HepG2 (cell line): ENCODE measurements at regions not wholly inside any gene's neighbourhood (a gene's known extent, or its start where the extent isn't known, plus 50 kb on each side); places are given as distances from the start of the nearest gene placed in this dataset.

Experiments
- ATAC-seq: fragments of 200-7000 bp; cut with Tn5 transposase; 3 replicates; pipeline ENCODE4 v1.9.1; 2020; ENCODE audit warnings: mild to moderate bottlenecking, moderate library complexity
- BruUV-seq: library from RNA; stranded (reverse); fragments of 400-500 nt; replicated peaks from 2 replicates; lab custom pipeline; 2021; lab: Mats Ljungman, UMichigan
- CTCF ChIA-PET: fragments of 300-600 bp; formaldehyde crosslinking; extraction: SDS; loops from one replicate; lab custom pipeline; 2021; ENCODE audit warnings: low total read pairs, inconsistent platforms, low intra/inter-chr PET ratio; lab: Yijun Ruan, JAX
- POLR2A ChIA-PET: fragments of 350-600 bp; sonication (Branson Sonifier 250); formaldehyde crosslinking; loops from one replicate; lab custom pipeline; 2020; ENCODE audit warnings: antibody characterized with exemption, inconsistent platforms; lab: Yijun Ruan, JAX
- DNase-seq: peaks from one replicate; pipeline ENCODE4 v3.0.0-alpha.2; 2015; ENCODE audit warnings: low spot score
- FAIRE-seq: peaks from 3 replicates; lab custom pipeline; 2011; peaks lifted over from hg19 to GRCh38; lab: Jason Lieb, UNC
- H2AFZ ChIP-seq: one replicate; pipeline ENCODE4 v1.6.1; 2011; ENCODE audit warnings: low read length, inconsistent platforms
- H3K27ac ChIP-seq: fragments of 300-600 bp; 3 replicates; pipeline ENCODE4 v1.8.0; 2011; ENCODE audit warnings: mixed run types, mild to moderate bottlenecking, mixed read lengths, low read length, inconsistent platforms; ENCODE audit not compliant: insufficient read depth; ENCODE audit errors: extremely low read length
- H3K27me3 ChIP-seq, 2 experiments: fragments of 200-600 bp in 1 of 2; 2 replicates in 1 of 2; 3 replicates in 1 of 2; pipeline versions ENCODE4 v1.6.0 to v1.8.0; 2011; ENCODE audit warnings: low read length in 2 of 2, mild to moderate bottlenecking in 2 of 2, moderate library complexity in 2 of 2, inconsistent platforms in 1 of 2; ENCODE audit not compliant: insufficient read depth in 2 of 2, control insufficient read depth in 1 of 2
- H3K36me3 ChIP-seq, 2 experiments: fragments of 200-600 bp in 1 of 2; replicated peaks in 1 of 2; 2 replicates in 1 of 2; 3 replicates in 1 of 2; pipeline versions ENCODE4 v1.5.1 to v1.8.0; 2011; ENCODE audit warnings: low read length in 2 of 2, inconsistent platforms in 1 of 2; ENCODE audit not compliant: insufficient read depth in 2 of 2, control insufficient read depth in 1 of 2
- H3K4me1 ChIP-seq: 2 replicates; pipeline ENCODE4 v1.5.1; 2012; ENCODE audit warnings: low read length, inconsistent platforms; ENCODE audit not compliant: insufficient read depth
- H3K4me2 ChIP-seq: 2 replicates; pipeline ENCODE4 v1.6.0; 2011; ENCODE audit warnings: low read depth, low read length, inconsistent platforms
- H3K4me3 ChIP-seq, 3 experiments: fragments of 200-600 bp in 1 of 3; sonication (generic), shearing (Covaris generic) in 1 of 3; replicated peaks in 1 of 3; 2 replicates each; pipeline ENCODE4 v1.5.1; 2011 to 2016; ENCODE audit warnings: low read length in 3 of 3, inconsistent platforms in 2 of 3, low read depth in 2 of 3, mild to moderate bottlenecking in 2 of 3, control low read depth in 1 of 3, mixed read lengths in 1 of 3; ENCODE audit not compliant: insufficient read depth in 1 of 3
- H3K79me2 ChIP-seq: one replicate; pipeline ENCODE4 v1.6.1; 2011; ENCODE audit warnings: low read length, inconsistent platforms; ENCODE audit not compliant: insufficient read depth
- H3K9ac ChIP-seq: 2 replicates; pipeline ENCODE4 v1.6.0; 2011; ENCODE audit warnings: mild to moderate bottlenecking, low read depth, low read length, inconsistent platforms; ENCODE audit not compliant: insufficient read depth
- H3K9me3 ChIP-seq: 2 replicates; pipeline ENCODE4 v1.5.1; 2012; ENCODE audit warnings: mild to moderate bottlenecking, low read length
- H4K20me1 ChIP-seq: 2 replicates; pipeline ENCODE4 v1.6.0; 2011; ENCODE audit warnings: inconsistent platforms, mild to moderate bottlenecking, low read length, moderate library complexity; ENCODE audit not compliant: insufficient read depth
- KAT8 ChIP-seq: IDR thresholded peaks from 2 replicates; pipeline ENCODE4 v1.6.1; 2016; ENCODE audit warnings: missing genetic modification reagents, missing compliant biosample characterization
- KLF16 ChIP-seq, 2 experiments: sonication (generic) in 1 of 2; formaldehyde crosslinking in 1 of 2; IDR thresholded peaks; 2 replicates each; pipeline versions ENCODE4 v1.6.1 to v1.8.0; 2016 to 2023; ENCODE audit warnings: missing genetic modification reagents in 2 of 2, missing compliant biosample characterization in 1 of 2
- MED1 ChIP-seq: sonication (generic); formaldehyde crosslinking; IDR thresholded peaks from 2 replicates; pipeline ENCODE4 v1.4.0; 2020; ENCODE audit warnings: missing genetic modification reagents
- PCBP1 ChIP-seq: fragments of 200-400 bp; formaldehyde crosslinking; IDR thresholded peaks from 2 replicates; pipeline ENCODE4 v1.6.1; 2017; ENCODE audit warnings: mild to moderate bottlenecking, low read depth, low read length, borderline replicate concordance
- POGK ChIP-seq: sonication (generic); formaldehyde crosslinking; conservative IDR thresholded peaks from 2 replicates; pipeline ENCODE4 v1.8.0; 2022; ENCODE audit warnings: mild to moderate bottlenecking, moderate library complexity, missing genetic modification reagents
- SCMH1 ChIP-seq: sonication (generic); formaldehyde crosslinking; IDR thresholded peaks from 2 replicates; pipeline ENCODE4 v1.9.0; 2021; ENCODE audit warnings: missing genetic modification reagents, mild to moderate bottlenecking, borderline replicate concordance
- ZMYM3 ChIP-seq: sonication (generic); formaldehyde crosslinking; IDR thresholded peaks from 2 replicates; pipeline ENCODE4 v1.5.1; 2020; ENCODE audit warnings: mild to moderate bottlenecking, missing genetic modification reagents
- ZNF235 ChIP-seq: sonication (generic); formaldehyde crosslinking; IDR thresholded peaks from 2 replicates; pipeline ENCODE4 v1.8.1; 2023; ENCODE audit warnings: mild to moderate bottlenecking, missing genetic modification reagents, borderline replicate concordance
- ZNF275 ChIP-seq: sonication (generic); formaldehyde crosslinking; IDR thresholded peaks from 2 replicates; pipeline ENCODE4 v1.8.0; 2022; ENCODE audit warnings: missing genetic modification reagents, mild to moderate bottlenecking, inconsistent platforms, borderline replicate concordance
- ZNF672 ChIP-seq: sonication (generic); formaldehyde crosslinking; IDR thresholded peaks from 2 replicates; pipeline ENCODE4 v1.8.1; 2022; ENCODE audit warnings: missing genetic modification reagents
- ZNF782 ChIP-seq: sonication (generic); formaldehyde crosslinking; IDR thresholded peaks from 2 replicates; pipeline ENCODE4 v1.4.0; 2020; ENCODE audit warnings: missing genetic modification reagents, mild to moderate bottlenecking, borderline replicate concordance
- ZNF792 ChIP-seq: IDR thresholded peaks from 2 replicates; pipeline ENCODE4 v1.6.1; 2016
- WGBS: methylation state at CpG from one replicate; pipeline ENCODE4 v1.1.6; 2017; ENCODE audit warnings: low lambda C conversion rate; 5-methylcytosine and 5-hydroxymethylcytosine counted together
- in situ Hi-C: cut with HindIII; loops from 2 replicates; pipeline ENCODE4 v1.10.0; 2017; ENCODE audit warnings: low pct_unique_long_range_greater_than_20kb; ENCODE audit not compliant: extremely low pct_ligation_motif_present
- intact Hi-C: fragments of 100-400 bp; cut with micrococcal nuclease; formaldehyde crosslinking; loops from one replicate; pipeline ENCODE4 v1.10.0; 2022; ENCODE audit not compliant: unreplicated experiment
- TF ChIP-seq, protein P1 (sequence below): IDR thresholded peaks from 2 replicates; pipeline ENCODE4 v1.6.1; 2016; ENCODE audit warnings: mild to moderate bottlenecking, missing biosample characterization, missing genetic modification reagents
- TF ChIP-seq, protein P2 (sequence below): sonication (generic); formaldehyde crosslinking; IDR thresholded peaks from 2 replicates; pipeline ENCODE4 v1.4.0; 2020; ENCODE audit warnings: missing genetic modification reagents
- TF ChIP-seq, protein P3 (sequence below): sonication (generic); formaldehyde crosslinking; IDR thresholded peaks from 2 replicates; pipeline ENCODE4 v1.9.0; 2021; ENCODE audit warnings: missing genetic modification reagents, borderline replicate concordance

- TF ChIP-seq ZNF275 (CRISPR knock-in tag) = no peak
Observed at GRCh38 chr6:91730710-91731109, 1143.8 kb upstream of the MAP3K7 start (continued).

DNA sequence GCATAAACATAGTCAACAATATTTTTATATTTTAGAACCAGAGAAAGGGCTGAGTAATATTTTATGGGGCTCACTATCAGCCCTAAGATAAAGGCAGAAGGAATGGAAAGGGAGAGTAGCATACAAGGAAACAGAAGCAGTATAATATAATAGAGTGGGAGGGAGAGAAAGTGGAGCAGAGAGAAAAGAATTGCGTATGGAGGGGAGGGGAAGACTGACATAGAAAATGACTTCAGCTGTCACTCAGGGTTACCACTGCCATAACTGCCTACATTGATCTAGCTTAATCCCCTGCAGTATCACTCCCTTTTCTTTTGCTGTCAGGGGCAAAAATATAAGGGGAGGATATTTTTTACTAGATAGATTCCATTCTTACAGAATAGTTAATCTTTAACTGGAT, 1133.5 kb upstream of the MAP3K7 start:
- Histone ChIP-seq H3K27me3 (no peaks in the 10 kb centered on the region), H3K9ac (no peak overlapping the region), H4K20me1 (no peaks in the 10 kb centered on the region), H3K4me1 (no peaks in the 10 kb centered on the region), H3K9me3 (no peaks in the 10 kb centered on the region), H3K4me2 (no peak overlapping the region), H3K27ac (no peak overlapping the region), H3K79me2 (no peaks in the 10 kb centered on the region), H2AFZ (no peak overlapping the region), H3K36me3 (no peaks in the 10 kb centered on the region), H3K4me3 (no peak overlapping the region)
- FAIRE-seq (no peak), ATAC-seq (no peak), DNase-seq (no peak)
- 52% methylated on average over 1 of the region's 1 CpG for WGBS
- CTCF ChIA-PET = no interaction called here
- in situ Hi-C loops (no loop called here), intact Hi-C loops (no loop called here)
- no TSS peak for BruUV-seq
- POLR2A ChIA-PET = no interaction called here
- no peak for TF ChIP-seq SCMH1 (CRISPR knock-in tag)
- no peak for TF ChIP-seq ZNF782 (CRISPR knock-in tag)
- no peak for TF ChIP-seq KLF16 (CRISPR knock-in tag; IDR thresholded peaks at IDR 0.05)
- TF ChIP-seq, protein P1, sequence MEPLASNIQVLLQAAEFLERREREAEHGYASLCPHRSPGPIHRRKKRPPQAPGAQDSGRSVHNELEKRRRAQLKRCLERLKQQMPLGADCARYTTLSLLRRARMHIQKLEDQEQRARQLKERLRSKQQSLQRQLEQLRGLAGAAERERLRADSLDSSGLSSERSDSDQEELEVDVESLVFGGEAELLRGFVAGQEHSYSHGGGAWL (CRISPR knock-in tag) = no peak
- TF ChIP-seq, protein P2, sequence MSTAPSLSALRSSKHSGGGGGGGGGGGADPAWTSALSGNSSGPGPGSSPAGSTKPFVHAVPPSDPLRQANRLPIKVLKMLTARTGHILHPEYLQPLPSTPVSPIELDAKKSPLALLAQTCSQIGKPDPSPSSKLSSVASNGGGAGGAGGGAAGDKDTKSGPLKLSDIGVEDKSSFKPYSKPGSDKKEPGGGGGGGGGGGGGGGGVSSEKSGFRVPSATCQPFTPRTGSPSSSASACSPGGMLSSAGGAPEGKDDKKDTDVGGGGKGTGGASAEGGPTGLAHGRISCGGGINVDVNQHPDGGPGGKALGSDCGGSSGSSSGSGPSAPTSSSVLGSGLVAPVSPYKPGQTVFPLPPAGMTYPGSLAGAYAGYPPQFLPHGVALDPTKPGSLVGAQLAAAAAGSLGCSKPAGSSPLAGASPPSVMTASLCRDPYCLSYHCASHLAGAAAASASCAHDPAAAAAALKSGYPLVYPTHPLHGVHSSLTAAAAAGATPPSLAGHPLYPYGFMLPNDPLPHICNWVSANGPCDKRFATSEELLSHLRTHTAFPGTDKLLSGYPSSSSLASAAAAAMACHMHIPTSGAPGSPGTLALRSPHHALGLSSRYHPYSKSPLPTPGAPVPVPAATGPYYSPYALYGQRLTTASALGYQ (CRISPR knock-in tag) = no peak
- TF ChIP-seq ZMYM3 = no peak
- TF ChIP-seq, protein P3, sequence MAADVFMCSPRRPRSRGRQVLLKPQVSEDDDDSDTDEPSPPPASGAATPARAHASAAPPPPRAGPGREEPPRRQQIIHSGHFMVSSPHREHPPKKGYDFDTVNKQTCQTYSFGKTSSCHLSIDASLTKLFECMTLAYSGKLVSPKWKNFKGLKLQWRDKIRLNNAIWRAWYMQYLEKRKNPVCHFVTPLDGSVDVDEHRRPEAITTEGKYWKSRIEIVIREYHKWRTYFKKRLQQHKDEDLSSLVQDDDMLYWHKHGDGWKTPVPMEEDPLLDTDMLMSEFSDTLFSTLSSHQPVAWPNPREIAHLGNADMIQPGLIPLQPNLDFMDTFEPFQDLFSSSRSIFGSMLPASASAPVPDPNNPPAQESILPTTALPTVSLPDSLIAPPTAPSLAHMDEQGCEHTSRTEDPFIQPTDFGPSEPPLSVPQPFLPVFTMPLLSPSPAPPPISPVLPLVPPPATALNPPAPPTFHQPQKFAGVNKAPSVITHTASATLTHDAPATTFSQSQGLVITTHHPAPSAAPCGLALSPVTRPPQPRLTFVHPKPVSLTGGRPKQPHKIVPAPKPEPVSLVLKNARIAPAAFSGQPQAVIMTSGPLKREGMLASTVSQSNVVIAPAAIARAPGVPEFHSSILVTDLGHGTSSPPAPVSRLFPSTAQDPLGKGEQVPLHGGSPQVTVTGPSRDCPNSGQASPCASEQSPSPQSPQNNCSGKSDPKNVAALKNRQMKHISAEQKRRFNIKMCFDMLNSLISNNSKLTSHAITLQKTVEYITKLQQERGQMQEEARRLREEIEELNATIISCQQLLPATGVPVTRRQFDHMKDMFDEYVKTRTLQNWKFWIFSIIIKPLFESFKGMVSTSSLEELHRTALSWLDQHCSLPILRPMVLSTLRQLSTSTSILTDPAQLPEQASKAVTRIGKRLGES (CRISPR knock-in tag) = no peak
- TF ChIP-seq ZNF672 (CRISPR knock-in tag) = no peak
- no peak for TF ChIP-seq KAT8
- no peak for TF ChIP-seq ZNF792 (CRISPR knock-in tag)
- no peak for TF ChIP-seq POGK (CRISPR knock-in tag)
- no peak for TF ChIP-seq ZNF235 (CRISPR knock-in tag)
- TF ChIP-seq MED1 = no peak
- no peak for TF ChIP-seq PCBP1
